CD4-positive, CD25-positive, alpha-beta regulatory T cell (primary cell): ENCODE measurements at regions not wholly inside any gene's neighbourhood (a gene's known extent, or its start where the extent isn't known, plus 50 kb on each side); places are given as distances from the start of the nearest gene placed in this dataset.

Experiments
- ATAC-seq, 2 donors: fragments of 150-1000 bp; cut with Tn5 transposase; one replicate each; pipeline ENCODE4 v1.10.0; 2021; ENCODE audit warnings: low read depth in 2 of 2, moderate number of reproducible peaks in 2 of 2, moderate library complexity in 1 of 2
- DNase-seq, 3 donors: peaks; one replicate each; pipeline versions ENCODE4 v3.0.0 to v3.0.0-alpha.2; 2012 to 2022; ENCODE audit warnings: mixed read lengths in 1 of 3
- H3K27ac ChIP-seq: one replicate; pipeline ENCODE4 v1.7.0; 2013; ENCODE audit warnings: mild to moderate bottlenecking, low read length; ENCODE audit not compliant: insufficient read depth, poor library complexity, severe bottlenecking
- H3K27me3 ChIP-seq: one replicate; pipeline ENCODE4 v1.7.0; 2013; ENCODE audit warnings: low read length; ENCODE audit not compliant: control insufficient read depth, insufficient read depth
- H3K36me3 ChIP-seq: one replicate; pipeline ENCODE4 v1.7.0; 2013; ENCODE audit warnings: mild to moderate bottlenecking, low read length, moderate library complexity; ENCODE audit not compliant: control insufficient read depth, insufficient read depth
- H3K4me1 ChIP-seq: 2 replicates; pipeline ENCODE4 v1.7.0; 2013; ENCODE audit warnings: mild to moderate bottlenecking, low read length; ENCODE audit not compliant: insufficient read depth, control insufficient read depth, poor library complexity, severe bottlenecking
- H3K4me3 ChIP-seq: one replicate; pipeline ENCODE4 v1.7.0; 2013; ENCODE audit warnings: low read depth, mild to moderate bottlenecking, low read length, moderate library complexity
- H3K9me3 ChIP-seq, 2 experiments: 1 replicate in 1 of 2; 2 replicates in 1 of 2; pipeline ENCODE4 v1.7.0; 2013; ENCODE audit warnings: low read length in 2 of 2, mild to moderate bottlenecking in 1 of 2, moderate library complexity in 1 of 2; ENCODE audit not compliant: control insufficient read depth in 2 of 2
- H3K27ac Mint-ChIP-seq, 3 donors: one replicate each; pipeline ENCODE4 v1.8.0; 2020 to 2022; ENCODE audit warnings: mild to moderate bottlenecking in 3 of 3, mixed read lengths in 3 of 3, moderate library complexity in 2 of 3
- H3K27me3 Mint-ChIP-seq: one replicate; pipeline ENCODE4 v1.8.0; 2022; ENCODE audit warnings: mild to moderate bottlenecking, mixed read lengths
- H3K36me3 Mint-ChIP-seq: one replicate; pipeline ENCODE4 v1.8.0; 2020; ENCODE audit warnings: mixed read lengths
- H3K4me1 Mint-ChIP-seq, 4 donors: one replicate each; pipeline ENCODE4 v1.8.0; 2020 to 2022; ENCODE audit warnings: mixed read lengths in 4 of 4, mild to moderate bottlenecking in 1 of 4
- H3K4me3 Mint-ChIP-seq, 4 donors: one replicate each; pipeline ENCODE4 v1.8.0; 2020 to 2022; ENCODE audit warnings: mild to moderate bottlenecking in 4 of 4, mixed read lengths in 4 of 4, moderate library complexity in 3 of 4
- H3K9me3 Mint-ChIP-seq, 7 donors: one replicate each; pipeline ENCODE4 v1.8.0; 2020 to 2022; ENCODE audit warnings: mixed read lengths in 7 of 7, mild to moderate bottlenecking in 3 of 7, moderate library complexity in 2 of 7

- H3K27me3 ChIP-seq, result no peaks in the 10 kb centered on the region
- H3K27ac ChIP-seq, result no peak overlapping the region
- Mint-ChIP-seq H3K4me3 (no peak overlapping the region), H3K9me3 (peaks cover 3 to 28% (median 5%) of the 10 kb centered on the region in 7 donors), H3K27ac (no peak overlapping the region), H3K27me3 (no peaks in the 10 kb centered on the region), H3K36me3 (no peaks in the 10 kb centered on the region), H3K4me1 (no peaks in the 10 kb centered on the region)
- H3K9me3 ChIP-seq, result peaks cover 0 to 3% of the 10 kb centered on the region in 2 experiments
- H3K4me1 ChIP-seq, result no peaks in the 10 kb centered on the region
- H3K36me3 ChIP-seq, result no peaks in the 10 kb centered on the region
- no peak for DNase-seq
- ATAC-seq, result no peak
- no peak overlapping the region for H3K4me3 ChIP-seq
These were observed 387.0 kb upstream of the STXBP6 start for GRCh38 chr14:25436906-25437305.

- no peak overlapping the region for H3K27ac ChIP-seq
- H3K27ac Mint-ChIP-seq, result no peak overlapping the region
- H3K4me1 Mint-ChIP-seq, result no peaks in the 10 kb centered on the region
- H3K9me3 Mint-ChIP-seq, result peaks cover 0 to 26% (median 5%) of the 10 kb centered on the region in 7 donors
- DNase-seq (no peak), ATAC-seq (no peak)
- H3K27me3 Mint-ChIP-seq, result no peaks in the 10 kb centered on the region
- no peaks in the 10 kb centered on the region for H3K36me3 ChIP-seq
- no peak overlapping the region for H3K4me3 ChIP-seq
- no peaks in the 10 kb centered on the region for H3K4me1 ChIP-seq
- H3K36me3 Mint-ChIP-seq, result no peaks in the 10 kb centered on the region
- peaks cover 1 to 3% of the 10 kb centered on the region in 2 experiments for H3K9me3 ChIP-seq
- H3K27me3 ChIP-seq, result no peaks in the 10 kb centered on the region
- H3K4me3 Mint-ChIP-seq, result no peak overlapping the region
These were observed 386.4 kb upstream of the STXBP6 start for GRCh38 chr14:25436288-25436875.

- ATAC-seq, result no peak
- H3K4me1 Mint-ChIP-seq, result no peaks in the 10 kb centered on the region
These were observed 381.5 kb upstream of the STXBP6 start for GRCh38 chr14:25431211-25432076.

GRCh38 chr14:25430808-25431207 lies 380.9 kb upstream of the STXBP6 start:
- Histone ChIP-seq H3K4me1 (no peaks in the 10 kb centered on the region), H3K36me3 (no peaks in the 10 kb centered on the region), H3K27me3 (no peaks in the 10 kb centered on the region), H3K27ac (no peak overlapping the region), H3K9me3 (peaks cover 3 to 5% of the 10 kb centered on the region in 2 experiments), H3K4me3 (no peak overlapping the region)
- ATAC-seq (no peak), DNase-seq (no peak)
- H3K9me3 Mint-ChIP-seq, result peaks cover 0 to 34% (median 12%) of the 10 kb centered on the region in 7 donors
- no peak overlapping the region for H3K27ac Mint-ChIP-seq
- H3K36me3 Mint-ChIP-seq, result no peaks in the 10 kb centered on the region
- H3K4me3 Mint-ChIP-seq, result no peak overlapping the region
- H3K27me3 Mint-ChIP-seq, result no peaks in the 10 kb centered on the region
- no peaks in the 10 kb centered on the region for H3K4me1 Mint-ChIP-seq

More at GRCh38 chr14:25431211-25432076, 381.5 kb upstream of the STXBP6 start:
- no peaks in the 10 kb centered on the region for H3K36me3 ChIP-seq
- Mint-ChIP-seq H3K27me3 (no peaks in the 10 kb centered on the region), H3K9me3 (peaks cover 0 to 34% (median 12%) of the 10 kb centered on the region in 7 donors), H3K27ac (no peak overlapping the region), H3K4me3 (no peak overlapping the region), H3K36me3 (no peaks in the 10 kb centered on the region)
- DNase-seq, result peak in 1 of 3 donors; percentile 0
- no peaks in the 10 kb centered on the region for H3K27me3 ChIP-seq
- peaks cover 3 to 5% of the 10 kb centered on the region in 2 experiments for H3K9me3 ChIP-seq
- no peak overlapping the region for H3K27ac ChIP-seq
- H3K4me3 ChIP-seq, result no peak overlapping the region
- H3K4me1 ChIP-seq, result no peaks in the 10 kb centered on the region

GRCh38 chr14:25412998-25413397 lies 363.1 kb upstream of the STXBP6 start:
- H3K36me3 Mint-ChIP-seq, result no peaks in the 10 kb centered on the region
- ATAC-seq (no peak), DNase-seq (no peak)
- H3K27me3 ChIP-seq, result no peaks in the 10 kb centered on the region
- H3K9me3 ChIP-seq, result no peaks in the 10 kb centered on the region
- no peaks in the 10 kb centered on the region for H3K27me3 Mint-ChIP-seq
- no peak overlapping the region for H3K4me3 ChIP-seq
- H3K4me1 ChIP-seq, result no peaks in the 10 kb centered on the region
- H3K27ac Mint-ChIP-seq, result no peak overlapping the region
- no peaks in the 10 kb centered on the region for H3K4me1 Mint-ChIP-seq
- peaks cover 0 to 7% (median 0%) of the 10 kb centered on the region in 7 donors for H3K9me3 Mint-ChIP-seq
- no peaks in the 10 kb centered on the region for H3K36me3 ChIP-seq
- no peak overlapping the region for H3K27ac ChIP-seq
- no peak overlapping the region for H3K4me3 Mint-ChIP-seq

GRCh38 chr14:25411781-25412757 lies 362.1 kb upstream of the STXBP6 start:
- Mint-ChIP-seq H3K27ac (no peak overlapping the region), H3K27me3 (no peaks in the 10 kb centered on the region), H3K9me3 (peaks cover 0 to 6% (median 0%) of the 10 kb centered on the region in 7 donors), H3K4me3 (no peak overlapping the region), H3K36me3 (no peaks in the 10 kb centered on the region), H3K4me1 (no peaks in the 10 kb centered on the region)
- H3K36me3 ChIP-seq, result no peaks in the 10 kb centered on the region
- no peak for ATAC-seq
- DNase-seq, result no peak
- H3K4me1 ChIP-seq, result no peaks in the 10 kb centered on the region
- H3K4me3 ChIP-seq, result no peak overlapping the region
- H3K27me3 ChIP-seq, result no peaks in the 10 kb centered on the region
- H3K9me3 ChIP-seq, result no peaks in the 10 kb centered on the region
- H3K27ac ChIP-seq, result no peak overlapping the region

- DNase-seq, result peak in 1 of 3 donors; percentile 16
These were observed 356.9 kb upstream of the STXBP6 start for GRCh38 chr14:25406818-25407217.

More at GRCh38 chr14:25406818-25407217, 356.9 kb upstream of the STXBP6 start:
- H3K36me3 Mint-ChIP-seq, result no peaks in the 10 kb centered on the region
- H3K9me3 Mint-ChIP-seq, result peaks cover 0 to 5% (median 2%) of the 10 kb centered on the region in 7 donors
- H3K27ac ChIP-seq, result no peak overlapping the region
- H3K27ac Mint-ChIP-seq, result no peak overlapping the region
- no peak overlapping the region for H3K4me3 ChIP-seq
- H3K27me3 Mint-ChIP-seq, result no peaks in the 10 kb centered on the region
- no peaks in the 10 kb centered on the region for H3K4me1 ChIP-seq
- ATAC-seq, result no peak
- no peaks in the 10 kb centered on the region for H3K36me3 ChIP-seq
- H3K27me3 ChIP-seq, result no peaks in the 10 kb centered on the region
- no peak overlapping the region for H3K4me3 Mint-ChIP-seq
- no peaks in the 10 kb centered on the region for H3K9me3 ChIP-seq
- H3K4me1 Mint-ChIP-seq, result no peaks in the 10 kb centered on the region
